ENCODE measurements at regions not wholly inside any gene's neighbourhood (a gene's known extent, or its start where the extent isn't known, plus 50 kb on each side); places are given as distances from the start of the nearest gene placed in this dataset.
"Not testable (repeated sequence)": the region's sequence is repeated elsewhere in the genome, so short reads cannot be mapped to it uniquely, and the experiment has no call there.

GRCh38 chr15:61374848-61375247 lies 145.7 kb upstream of the RORA start:
- Mint-ChIP-seq H3K4me3 (no peak overlapping the region), H3K27me3 (peaks cover 11% of the 10 kb centered on the region), H3K4me1 (ENCODE audit: low read depth) (no peaks in the 10 kb centered on the region), H3K27ac (no peak overlapping the region), H3K36me3 (ENCODE audit: low read depth) (no peaks in the 10 kb centered on the region), H3K9me3 (no peaks in the 10 kb centered on the region)

- Mint-ChIP-seq H3K36me3 (ENCODE audit: low read depth) (no peaks in the 10 kb centered on the region), H3K4me1 (ENCODE audit: low read depth) (no peaks in the 10 kb centered on the region), H3K4me3 (no peak overlapping the region), H3K27me3 (peaks cover 20% of the 10 kb centered on the region), H3K9me3 (peaks cover 17% of the 10 kb centered on the region), H3K27ac (no peak overlapping the region)
Observed at GRCh38 chr15:61367953-61368352, 138.9 kb upstream of the RORA start.

GRCh38 chr15:61364871-61365270 lies 135.8 kb upstream of the RORA start:
- Mint-ChIP-seq H3K27me3 (peaks cover 24% of the 10 kb centered on the region), H3K4me3 (no peak overlapping the region)

GRCh38 chr15:61362912-61363311 lies 133.8 kb upstream of the RORA start:
- Mint-ChIP-seq H3K9me3 (peaks cover 20% of the 10 kb centered on the region), H3K27me3 (peaks cover 31% of the 10 kb centered on the region)
- H3K4me3 Mint-ChIP-seq; H3K36me3 Mint-ChIP-seq (ENCODE audit: low read depth); H3K4me1 Mint-ChIP-seq (ENCODE audit: low read depth); H3K27ac Mint-ChIP-seq: not testable (repeated sequence)

More at GRCh38 chr15:61364871-61365270, 135.8 kb upstream of the RORA start:
- Mint-ChIP-seq H3K9me3 (peaks cover 20% of the 10 kb centered on the region), H3K4me1 (ENCODE audit: low read depth) (no peaks in the 10 kb centered on the region), H3K36me3 (ENCODE audit: low read depth) (no peaks in the 10 kb centered on the region), H3K27ac (no peak overlapping the region)

GRCh38 chr15:61344293-61344692 lies 115.2 kb upstream of the RORA start:
- Mint-ChIP-seq H3K27ac (no peak overlapping the region), H3K4me1 (ENCODE audit: low read depth) (no peaks in the 10 kb centered on the region), H3K4me3 (no peak overlapping the region), H3K27me3 (peaks cover 18% of the 10 kb centered on the region), H3K9me3 (peaks cover 10% of the 10 kb centered on the region), H3K36me3 (ENCODE audit: low read depth) (no peaks in the 10 kb centered on the region)

- H3K4me1 Mint-ChIP-seq (ENCODE audit: low read depth) = no peaks in the 10 kb centered on the region
- peaks cover 10% of the 10 kb centered on the region for H3K9me3 Mint-ChIP-seq
- no peak overlapping the region for H3K27ac Mint-ChIP-seq
- H3K27me3 Mint-ChIP-seq = peaks cover 20% of the 10 kb centered on the region
- no peaks in the 10 kb centered on the region for H3K36me3 Mint-ChIP-seq (ENCODE audit: low read depth)
- no peak overlapping the region for H3K4me3 Mint-ChIP-seq
Observed at GRCh38 chr15:61342390-61342789, 113.3 kb upstream of the RORA start.

GRCh38 chr15:61339516-61339915 lies 110.4 kb upstream of the RORA start:
- no peak overlapping the region for H3K27ac Mint-ChIP-seq
- peaks cover 6% of the 10 kb centered on the region for H3K9me3 Mint-ChIP-seq
- no peaks in the 10 kb centered on the region for H3K36me3 Mint-ChIP-seq (ENCODE audit: low read depth)
- no peak overlapping the region for H3K4me3 Mint-ChIP-seq
- H3K27me3 Mint-ChIP-seq = peaks cover 13% of the 10 kb centered on the region
- no peaks in the 10 kb centered on the region for H3K4me1 Mint-ChIP-seq (ENCODE audit: low read depth)

GRCh38 chr15:61337541-61337940 lies 108.4 kb upstream of the RORA start:
- no peaks in the 10 kb centered on the region for H3K36me3 Mint-ChIP-seq (ENCODE audit: low read depth)
- peaks cover 17% of the 10 kb centered on the region for H3K27me3 Mint-ChIP-seq
- H3K27ac Mint-ChIP-seq = no peak overlapping the region
- H3K9me3 Mint-ChIP-seq = peaks cover 3% of the 10 kb centered on the region
- no peaks in the 10 kb centered on the region for H3K4me1 Mint-ChIP-seq (ENCODE audit: low read depth)
- H3K4me3 Mint-ChIP-seq = no peak overlapping the region

GRCh38 chr15:61336026-61336638 lies 107.0 kb upstream of the RORA start:
- H3K9me3 Mint-ChIP-seq = peaks cover 3% of the 10 kb centered on the region
- H3K27me3 Mint-ChIP-seq = peaks cover 19% of the 10 kb centered on the region
- H3K4me1 Mint-ChIP-seq (ENCODE audit: low read depth) = no peaks in the 10 kb centered on the region

GRCh38 chr15:61334714-61335113 lies 105.6 kb upstream of the RORA start:
- not testable (repeated sequence) for H3K27ac Mint-ChIP-seq; H3K4me3 Mint-ChIP-seq; H3K36me3 Mint-ChIP-seq (ENCODE audit: low read depth); H3K4me1 Mint-ChIP-seq (ENCODE audit: low read depth); H3K9me3 Mint-ChIP-seq
- H3K27me3 Mint-ChIP-seq = peaks cover 19% of the 10 kb centered on the region

More at GRCh38 chr15:61336026-61336638, 107.0 kb upstream of the RORA start:
- Mint-ChIP-seq H3K36me3 (ENCODE audit: low read depth) (no peaks in the 10 kb centered on the region), H3K27ac (no peak overlapping the region), H3K4me3 (no peak overlapping the region)

- no peaks in the 10 kb centered on the region for H3K4me1 Mint-ChIP-seq (ENCODE audit: low read depth)
- no peak overlapping the region for H3K27ac Mint-ChIP-seq
- H3K36me3 Mint-ChIP-seq (ENCODE audit: low read depth) = no peaks in the 10 kb centered on the region
- peaks cover 29% of the 10 kb centered on the region for H3K27me3 Mint-ChIP-seq
- H3K4me3 Mint-ChIP-seq = no peak overlapping the region
- H3K9me3 Mint-ChIP-seq = peaks cover 3% of the 10 kb centered on the region
Observed at GRCh38 chr15:61331019-61331418, 101.9 kb upstream of the RORA start.

- H3K27me3 Mint-ChIP-seq = peaks cover 23% of the 10 kb centered on the region
- H3K4me3 Mint-ChIP-seq = no peak overlapping the region
- no peaks in the 10 kb centered on the region for H3K9me3 Mint-ChIP-seq
- no peak overlapping the region for H3K27ac Mint-ChIP-seq
- no peaks in the 10 kb centered on the region for H3K4me1 Mint-ChIP-seq (ENCODE audit: low read depth)
- H3K36me3 Mint-ChIP-seq (ENCODE audit: low read depth) = no peaks in the 10 kb centered on the region
Observed at GRCh38 chr15:61327019-61327631, 98.0 kb upstream of the RORA start.

- Mint-ChIP-seq H3K9me3 (no peaks in the 10 kb centered on the region), H3K4me1 (ENCODE audit: low read depth) (no peaks in the 10 kb centered on the region), H3K27ac (no peak overlapping the region), H3K36me3 (ENCODE audit: low read depth) (no peaks in the 10 kb centered on the region), H3K4me3 (no peak overlapping the region), H3K27me3 (peaks cover 12% of the 10 kb centered on the region)
Observed at GRCh38 chr15:61319892-61320291, 90.8 kb upstream of the RORA start.

GRCh38 chr15:61318802-61319525 lies 89.9 kb upstream of the RORA start:
- H3K4me1 Mint-ChIP-seq (ENCODE audit: low read depth) = no peaks in the 10 kb centered on the region
- peaks cover 10% of the 10 kb centered on the region for H3K27me3 Mint-ChIP-seq
- H3K36me3 Mint-ChIP-seq (ENCODE audit: low read depth) = no peaks in the 10 kb centered on the region
- no peaks in the 10 kb centered on the region for H3K9me3 Mint-ChIP-seq
- no peak overlapping the region for H3K27ac Mint-ChIP-seq
- no peak overlapping the region for H3K4me3 Mint-ChIP-seq

- Mint-ChIP-seq H3K9me3 (no peaks in the 10 kb centered on the region), H3K36me3 (ENCODE audit: low read depth) (no peaks in the 10 kb centered on the region), H3K4me1 (ENCODE audit: low read depth) (no peaks in the 10 kb centered on the region), H3K27me3 (peaks cover 7% of the 10 kb centered on the region), H3K27ac (no peak overlapping the region), H3K4me3 (no peak overlapping the region)
Observed at GRCh38 chr15:61318301-61318700, 89.2 kb upstream of the RORA start.
